Neural cell (in vitro differentiated cells): ENCODE measurements at regions not wholly inside any gene's neighbourhood (a gene's known extent, or its start where the extent isn't known, plus 50 kb on each side); places are given as distances from the start of the nearest gene placed in this dataset.
"Not testable (repeated sequence)": the region's sequence is repeated elsewhere in the genome, so short reads cannot be mapped to it uniquely, and the experiment has no call there.

Experiments used
- H2AFZ ChIP-seq: fragments of 200-600, 300-800 bp; sonication (generic), shearing (Covaris generic); 2 replicates; pipeline ENCODE4 v1.6.0; 2014; ENCODE audit warnings: low read depth, mild to moderate bottlenecking, antibody characterized with exemption, low read length, moderate library complexity
- H3F3A ChIP-seq: fragments of 200-600 bp; shearing (Covaris generic); 2 replicates; pipeline ENCODE4 v1.6.1; 2016; ENCODE audit warnings: mild to moderate bottlenecking, moderate library complexity, mixed read lengths, antibody characterized with exemption, low read length; ENCODE audit not compliant: insufficient read depth, poor library complexity, severe bottlenecking
- H3K27ac ChIP-seq: fragments of 200-600, 300-800 bp; sonication (generic), shearing (Covaris generic); 2 replicates; pipeline ENCODE4 v1.5.1; 2014; ENCODE audit warnings: mild to moderate bottlenecking, low read length, moderate library complexity
- H3K27me3 ChIP-seq: fragments of 300-800, 200-600 bp; sonication (generic), shearing (Covaris generic); 2 replicates; pipeline ENCODE4 v1.6.0; 2014; ENCODE audit warnings: mild to moderate bottlenecking, low read depth, low read length, moderate library complexity; ENCODE audit not compliant: insufficient read depth
- H3K36me3 ChIP-seq: fragments of 300-800, 200-600 bp; sonication (generic), shearing (Covaris generic); 2 replicates; pipeline ENCODE4 v1.5.1; 2014; ENCODE audit warnings: mild to moderate bottlenecking, antibody characterized with exemption, low read length, moderate library complexity; ENCODE audit not compliant: insufficient read depth
- H3K4me2 ChIP-seq: fragments of 300-800, 200-600 bp; sonication (generic), shearing (Covaris generic); 2 replicates; pipeline ENCODE4 v1.6.0; 2014; ENCODE audit warnings: mild to moderate bottlenecking, low read length
- H3K4me3 ChIP-seq: fragments of 300-800, 200-600 bp; sonication (generic), shearing (Covaris generic); 2 replicates; pipeline ENCODE4 v1.5.1; 2014; ENCODE audit warnings: mild to moderate bottlenecking, low read length, moderate library complexity
- H3K79me2 ChIP-seq: fragments of 200-600 bp; shearing (Covaris generic); replicated peaks from 2 replicates; pipeline ENCODE4 v1.6.0; 2014; ENCODE audit warnings: mild to moderate bottlenecking, low read length, moderate library complexity; ENCODE audit not compliant: insufficient read depth
- H3K9ac ChIP-seq: fragments of 300-800, 200-600 bp; sonication (generic), shearing (Covaris generic); 2 replicates; pipeline ENCODE4 v1.6.1; 2016; ENCODE audit warnings: mild to moderate bottlenecking, low read length, mixed read lengths
- H3K9me2 ChIP-seq: fragments of 200-600 bp; shearing (Covaris generic); 2 replicates; pipeline ENCODE4 v1.6.1; 2016; ENCODE audit warnings: mild to moderate bottlenecking, low read length, mixed read lengths; ENCODE audit not compliant: insufficient read depth
- H3K9me3 ChIP-seq: fragments of 200-600, 300-800 bp; sonication (generic), shearing (Covaris generic); 2 replicates; pipeline ENCODE4 v1.6.1; 2016; ENCODE audit warnings: mild to moderate bottlenecking, mixed run types, low read length, moderate library complexity, mixed read lengths
- H4K20me1 ChIP-seq: fragments of 200-600 bp; shearing (Covaris generic); 2 replicates; pipeline ENCODE4 v1.6.1; 2016; ENCODE audit warnings: mild to moderate bottlenecking, mixed run types; ENCODE audit not compliant: insufficient read depth
- EP300 ChIP-seq: fragments of 450-650 bp; conservative IDR thresholded peaks from 2 replicates; pipeline ENCODE4 v1.6.1; 2014; ENCODE audit warnings: antibody characterized with exemption, mild to moderate bottlenecking, moderate library complexity; ENCODE audit not compliant: poor library complexity, severe bottlenecking
- EZH2 ChIP-seq: fragments of 200-600, 300-800 bp; shearing (Covaris generic), sonication (generic); IDR thresholded peaks from 2 replicates; pipeline ENCODE4 v1.6.1; 2014; ENCODE audit warnings: antibody characterized with exemption, low read length, borderline replicate concordance, mild to moderate bottlenecking; ENCODE audit not compliant: insufficient read depth, poor library complexity, severe bottlenecking
- MXI1 ChIP-seq: fragments of 450-650 bp; conservative IDR thresholded peaks from 2 replicates; pipeline ENCODE4 v1.6.1; 2014; ENCODE audit warnings: antibody characterized with exemption, mild to moderate bottlenecking; ENCODE audit not compliant: poor library complexity, severe bottlenecking
- POLR2AphosphoS5 ChIP-seq: IDR thresholded peaks from 2 replicates; pipeline ENCODE4 v1.6.1; 2012
- RAD21 ChIP-seq: fragments of 450-650 bp; conservative IDR thresholded peaks from 2 replicates; pipeline ENCODE4 v1.6.1; 2014; ENCODE audit warnings: antibody characterized with exemption, mild to moderate bottlenecking, moderate library complexity
- SMC3 ChIP-seq: fragments of 450-650 bp; conservative IDR thresholded peaks from 2 replicates; pipeline ENCODE4 v1.6.1; 2014; ENCODE audit warnings: antibody characterized with exemption, mild to moderate bottlenecking, moderate library complexity; ENCODE audit not compliant: poor library complexity
- TAF1 ChIP-seq: IDR thresholded peaks from 2 replicates; pipeline ENCODE4 v1.6.1; 2012; ENCODE audit warnings: low read depth
- TF ChIP-seq, protein P1 (sequence below): fragments of 450-650 bp; IDR thresholded peaks from 2 replicates; pipeline ENCODE4 v1.5.1; 2014; ENCODE audit warnings: antibody characterized with exemption, mild to moderate bottlenecking, moderate library complexity; ENCODE audit not compliant: poor library complexity, severe bottlenecking
- TF ChIP-seq, protein P2 (sequence below): IDR thresholded peaks from 2 replicates; pipeline ENCODE4 v1.6.1; 2012; ENCODE audit warnings: borderline replicate concordance

DNA sequence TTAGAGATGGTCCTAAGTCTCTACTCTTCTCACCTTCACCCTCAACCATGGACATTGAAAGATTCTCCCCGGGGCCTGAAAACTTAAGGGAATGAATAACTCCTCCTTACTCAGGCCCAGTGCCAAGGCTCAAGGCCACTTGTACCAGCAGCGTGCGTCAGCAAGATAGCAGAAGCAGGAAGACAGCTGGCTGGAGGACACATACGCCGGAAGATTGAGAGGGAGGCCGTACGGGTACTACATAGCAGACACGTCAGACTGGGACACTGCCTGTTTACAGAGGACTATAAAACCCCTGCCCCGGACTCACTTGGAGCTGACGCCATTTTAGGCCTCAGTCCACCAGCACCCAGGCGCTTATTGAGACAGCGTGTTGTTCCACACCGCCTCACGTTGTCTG lies 75.8 kb upstream of the MED13 start:
- H3K27ac ChIP-seq, result no peak overlapping the region
- H3K27me3 ChIP-seq, result no peaks in the 10 kb centered on the region
- TF ChIP-seq, protein P1, sequence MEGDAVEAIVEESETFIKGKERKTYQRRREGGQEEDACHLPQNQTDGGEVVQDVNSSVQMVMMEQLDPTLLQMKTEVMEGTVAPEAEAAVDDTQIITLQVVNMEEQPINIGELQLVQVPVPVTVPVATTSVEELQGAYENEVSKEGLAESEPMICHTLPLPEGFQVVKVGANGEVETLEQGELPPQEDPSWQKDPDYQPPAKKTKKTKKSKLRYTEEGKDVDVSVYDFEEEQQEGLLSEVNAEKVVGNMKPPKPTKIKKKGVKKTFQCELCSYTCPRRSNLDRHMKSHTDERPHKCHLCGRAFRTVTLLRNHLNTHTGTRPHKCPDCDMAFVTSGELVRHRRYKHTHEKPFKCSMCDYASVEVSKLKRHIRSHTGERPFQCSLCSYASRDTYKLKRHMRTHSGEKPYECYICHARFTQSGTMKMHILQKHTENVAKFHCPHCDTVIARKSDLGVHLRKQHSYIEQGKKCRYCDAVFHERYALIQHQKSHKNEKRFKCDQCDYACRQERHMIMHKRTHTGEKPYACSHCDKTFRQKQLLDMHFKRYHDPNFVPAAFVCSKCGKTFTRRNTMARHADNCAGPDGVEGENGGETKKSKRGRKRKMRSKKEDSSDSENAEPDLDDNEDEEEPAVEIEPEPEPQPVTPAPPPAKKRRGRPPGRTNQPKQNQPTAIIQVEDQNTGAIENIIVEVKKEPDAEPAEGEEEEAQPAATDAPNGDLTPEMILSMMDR, result no peak
- no peak for TF ChIP-seq RAD21
- no peak for TF ChIP-seq SMC3
- TF ChIP-seq EZH2, result no peak
- TF ChIP-seq POLR2AphosphoS5, result no peak
- TF ChIP-seq EP300, result no peak
- TF ChIP-seq, protein P2, sequence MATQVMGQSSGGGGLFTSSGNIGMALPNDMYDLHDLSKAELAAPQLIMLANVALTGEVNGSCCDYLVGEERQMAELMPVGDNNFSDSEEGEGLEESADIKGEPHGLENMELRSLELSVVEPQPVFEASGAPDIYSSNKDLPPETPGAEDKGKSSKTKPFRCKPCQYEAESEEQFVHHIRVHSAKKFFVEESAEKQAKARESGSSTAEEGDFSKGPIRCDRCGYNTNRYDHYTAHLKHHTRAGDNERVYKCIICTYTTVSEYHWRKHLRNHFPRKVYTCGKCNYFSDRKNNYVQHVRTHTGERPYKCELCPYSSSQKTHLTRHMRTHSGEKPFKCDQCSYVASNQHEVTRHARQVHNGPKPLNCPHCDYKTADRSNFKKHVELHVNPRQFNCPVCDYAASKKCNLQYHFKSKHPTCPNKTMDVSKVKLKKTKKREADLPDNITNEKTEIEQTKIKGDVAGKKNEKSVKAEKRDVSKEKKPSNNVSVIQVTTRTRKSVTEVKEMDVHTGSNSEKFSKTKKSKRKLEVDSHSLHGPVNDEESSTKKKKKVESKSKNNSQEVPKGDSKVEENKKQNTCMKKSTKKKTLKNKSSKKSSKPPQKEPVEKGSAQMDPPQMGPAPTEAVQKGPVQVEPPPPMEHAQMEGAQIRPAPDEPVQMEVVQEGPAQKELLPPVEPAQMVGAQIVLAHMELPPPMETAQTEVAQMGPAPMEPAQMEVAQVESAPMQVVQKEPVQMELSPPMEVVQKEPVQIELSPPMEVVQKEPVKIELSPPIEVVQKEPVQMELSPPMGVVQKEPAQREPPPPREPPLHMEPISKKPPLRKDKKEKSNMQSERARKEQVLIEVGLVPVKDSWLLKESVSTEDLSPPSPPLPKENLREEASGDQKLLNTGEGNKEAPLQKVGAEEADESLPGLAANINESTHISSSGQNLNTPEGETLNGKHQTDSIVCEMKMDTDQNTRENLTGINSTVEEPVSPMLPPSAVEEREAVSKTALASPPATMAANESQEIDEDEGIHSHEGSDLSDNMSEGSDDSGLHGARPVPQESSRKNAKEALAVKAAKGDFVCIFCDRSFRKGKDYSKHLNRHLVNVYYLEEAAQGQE, result no peak
- H2AFZ ChIP-seq, result no peak overlapping the region
- no peak overlapping the region for H3K9ac ChIP-seq
- H3K9me2 ChIP-seq, result no peaks in the 10 kb centered on the region
- no peak overlapping the region for H3K4me3 ChIP-seq
- H3K79me2 ChIP-seq, result no peaks in the 10 kb centered on the region
- no peaks in the 10 kb centered on the region for H3K9me3 ChIP-seq
- no peak overlapping the region for H3K4me2 ChIP-seq
- no peaks in the 10 kb centered on the region for H3F3A ChIP-seq
- no peaks in the 10 kb centered on the region for H4K20me1 ChIP-seq
- no peaks in the 10 kb centered on the region for H3K36me3 ChIP-seq

DNA sequence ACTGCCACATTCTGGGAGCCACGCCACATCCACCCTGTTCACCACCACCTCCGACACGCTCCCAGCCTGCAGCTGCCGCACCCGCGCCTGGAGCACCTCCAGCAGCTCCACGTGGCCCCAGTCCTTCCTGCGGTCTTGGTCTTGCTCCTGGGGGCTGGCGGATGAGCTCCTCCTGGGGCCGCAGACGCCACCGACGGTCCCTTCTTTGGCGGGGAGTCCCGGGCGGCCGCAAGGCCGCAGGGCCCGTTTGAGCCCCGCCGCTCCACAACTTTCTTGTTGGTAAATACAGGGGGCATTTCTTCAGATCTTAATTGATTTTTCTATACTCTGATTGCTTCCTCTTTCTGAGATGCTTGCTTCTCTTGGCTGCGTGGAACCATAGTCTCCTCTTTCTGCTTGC lies 75.3 kb upstream of the MED13 start:
- Histone ChIP-seq H3K79me2 (no peaks in the 10 kb centered on the region), H4K20me1 (no peaks in the 10 kb centered on the region), H3K4me2 (no peak overlapping the region), H3K4me3 (no peak overlapping the region), H3K27ac (no peak overlapping the region), H3F3A (no peaks in the 10 kb centered on the region), H2AFZ (no peak overlapping the region), H3K9me3 (no peaks in the 10 kb centered on the region), H3K9me2 (no peaks in the 10 kb centered on the region), H3K36me3 (no peaks in the 10 kb centered on the region), H3K27me3 (no peaks in the 10 kb centered on the region), H3K9ac (no peak overlapping the region)
- TF ChIP-seq SMC3, result no peak
- TF ChIP-seq, protein P1, result no peak
- no peak for TF ChIP-seq RAD21
- TF ChIP-seq, protein P2, result no peak
- TF ChIP-seq EZH2, result no peak
- TF ChIP-seq POLR2AphosphoS5, result no peak
- no peak for TF ChIP-seq MXI1
- no peak for TF ChIP-seq EP300
- no peak for TF ChIP-seq TAF1

DNA sequence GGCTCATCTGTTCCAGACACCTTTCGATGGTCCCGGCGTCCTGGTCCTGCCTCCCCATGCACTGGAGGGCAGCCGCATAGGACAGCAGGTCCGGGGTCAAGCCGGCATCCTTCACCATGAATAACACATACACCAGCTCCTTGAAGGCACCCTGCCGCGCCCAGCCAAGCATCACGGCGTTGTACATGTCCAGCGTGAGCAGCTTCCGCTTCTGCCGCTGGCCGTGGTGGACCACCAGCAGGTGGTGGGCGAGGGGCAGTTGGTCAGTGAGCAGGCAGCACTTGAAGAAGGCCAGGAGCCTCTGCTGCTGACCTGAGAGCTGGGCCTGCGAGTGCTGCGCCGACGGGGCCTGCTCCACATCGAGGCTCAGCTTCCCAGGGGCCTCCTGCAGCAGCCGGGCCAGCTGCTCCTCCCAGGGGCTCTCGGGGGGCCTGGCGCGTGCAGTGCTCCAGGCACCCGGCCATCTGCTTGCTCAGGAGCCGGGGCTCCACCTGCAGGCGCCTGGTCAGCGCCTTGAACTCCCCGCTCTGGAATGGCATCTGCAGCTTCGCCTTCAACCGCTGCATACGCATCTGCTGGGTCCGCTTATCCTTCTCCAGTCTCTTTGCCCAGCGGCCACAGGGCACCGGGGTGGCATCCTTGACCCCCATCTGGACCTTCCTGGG lies 74.7 kb upstream of the MED13 start:
- not testable (repeated sequence) for H3K79me2 ChIP-seq, H3K27ac ChIP-seq, H3K9me2 ChIP-seq, H3F3A ChIP-seq, H3K36me3 ChIP-seq, H2AFZ ChIP-seq, H3K9me3 ChIP-seq, H3K27me3 ChIP-seq, H4K20me1 ChIP-seq, H3K9ac ChIP-seq, H3K4me3 ChIP-seq, H3K4me2 ChIP-seq
